Fibroblast of pulmonary artery (primary cell): ENCODE measurements at regions not wholly inside any gene's neighbourhood (a gene's known extent, or its start where the extent isn't known, plus 50 kb on each side); places are given as distances from the start of the nearest gene placed in this dataset.

Experiments
- DNase-seq: peaks from one replicate; pipeline ENCODE4 v3.0.0-alpha.2; 2010; ENCODE audit warnings: low read depth
- H3K4me3 ChIP-seq: replicated peaks from 2 replicates; pipeline ENCODE4 v1.5.1; 2011; ENCODE audit warnings: low read depth, mild to moderate bottlenecking, control low read depth, low read length, moderate library complexity
- TF ChIP-seq, protein P1 (sequence below): IDR thresholded peaks from 2 replicates; pipeline ENCODE4 v1.5.1; 2011; ENCODE audit warnings: mild to moderate bottlenecking, control low read depth, low read length, inconsistent platforms; ENCODE audit errors: missing control alignments

DNA sequence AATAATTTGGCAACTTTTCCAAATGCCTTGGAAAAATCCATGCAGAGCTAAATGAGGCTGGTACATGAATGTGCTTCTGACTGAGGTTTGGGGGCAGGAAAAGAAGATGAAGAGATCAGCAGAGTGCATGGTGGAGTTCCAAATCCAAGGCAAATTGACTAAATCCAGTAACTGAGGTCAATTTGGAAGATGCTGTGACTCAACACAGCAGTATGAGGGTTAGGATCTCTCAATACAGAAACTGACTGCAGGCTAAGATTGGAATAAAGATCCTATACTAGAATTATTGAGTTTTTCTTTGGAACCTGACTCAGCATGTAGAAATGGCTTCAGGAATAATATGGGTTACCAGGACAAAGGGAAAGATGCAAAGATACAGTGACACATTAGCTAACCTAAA lies 99.3 kb upstream of the FAT3 start:
- TF ChIP-seq, protein P1, sequence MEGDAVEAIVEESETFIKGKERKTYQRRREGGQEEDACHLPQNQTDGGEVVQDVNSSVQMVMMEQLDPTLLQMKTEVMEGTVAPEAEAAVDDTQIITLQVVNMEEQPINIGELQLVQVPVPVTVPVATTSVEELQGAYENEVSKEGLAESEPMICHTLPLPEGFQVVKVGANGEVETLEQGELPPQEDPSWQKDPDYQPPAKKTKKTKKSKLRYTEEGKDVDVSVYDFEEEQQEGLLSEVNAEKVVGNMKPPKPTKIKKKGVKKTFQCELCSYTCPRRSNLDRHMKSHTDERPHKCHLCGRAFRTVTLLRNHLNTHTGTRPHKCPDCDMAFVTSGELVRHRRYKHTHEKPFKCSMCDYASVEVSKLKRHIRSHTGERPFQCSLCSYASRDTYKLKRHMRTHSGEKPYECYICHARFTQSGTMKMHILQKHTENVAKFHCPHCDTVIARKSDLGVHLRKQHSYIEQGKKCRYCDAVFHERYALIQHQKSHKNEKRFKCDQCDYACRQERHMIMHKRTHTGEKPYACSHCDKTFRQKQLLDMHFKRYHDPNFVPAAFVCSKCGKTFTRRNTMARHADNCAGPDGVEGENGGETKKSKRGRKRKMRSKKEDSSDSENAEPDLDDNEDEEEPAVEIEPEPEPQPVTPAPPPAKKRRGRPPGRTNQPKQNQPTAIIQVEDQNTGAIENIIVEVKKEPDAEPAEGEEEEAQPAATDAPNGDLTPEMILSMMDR = no peak
- DNase-seq = no peak
- H3K4me3 ChIP-seq = no peak overlapping the region

DNA sequence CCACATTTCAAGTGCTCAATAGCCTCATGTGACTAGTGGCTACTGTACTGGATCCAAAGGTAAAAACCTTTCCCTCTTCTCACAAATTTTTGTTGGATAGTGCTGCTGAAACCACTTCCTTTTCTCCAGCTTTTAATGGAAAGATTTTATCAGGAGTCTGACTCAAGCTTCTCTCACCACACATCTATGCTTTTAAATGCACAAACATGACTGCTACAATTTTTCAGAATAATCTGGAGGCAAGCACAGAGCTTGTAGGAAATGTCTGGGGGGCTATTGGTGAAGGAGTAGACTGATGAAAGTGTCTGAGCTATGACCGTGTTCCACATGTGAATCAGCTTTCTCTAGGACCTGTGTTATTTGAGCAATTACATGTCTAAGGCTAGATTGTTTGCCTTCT lies 101.1 kb upstream of the FAT3 start:
- TF ChIP-seq, protein P1 = no peak
- DNase-seq = peak; percentile 50
- no peak overlapping the region for H3K4me3 ChIP-seq

DNA sequence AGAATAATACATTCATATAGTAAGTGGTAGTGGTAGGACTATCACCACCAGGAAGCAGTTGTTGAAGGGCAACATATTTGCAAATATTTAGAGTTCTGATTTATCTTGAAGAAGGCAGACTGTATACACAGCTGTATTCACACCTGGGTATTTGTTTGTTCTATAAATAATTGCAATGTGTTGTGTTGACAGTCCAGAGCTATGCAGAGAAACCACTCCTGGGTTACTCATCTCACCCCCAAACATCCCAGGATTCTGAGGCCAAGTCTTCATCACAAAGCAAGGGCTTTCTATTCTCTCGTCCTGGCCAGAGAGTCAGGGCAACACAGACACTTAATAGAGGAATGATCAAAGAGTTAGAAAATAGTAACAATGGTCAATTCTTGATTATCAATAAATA lies 102.1 kb upstream of the FAT3 start:
- no peak for DNase-seq
- TF ChIP-seq, protein P1 = no peak
- no peak overlapping the region for H3K4me3 ChIP-seq

DNA sequence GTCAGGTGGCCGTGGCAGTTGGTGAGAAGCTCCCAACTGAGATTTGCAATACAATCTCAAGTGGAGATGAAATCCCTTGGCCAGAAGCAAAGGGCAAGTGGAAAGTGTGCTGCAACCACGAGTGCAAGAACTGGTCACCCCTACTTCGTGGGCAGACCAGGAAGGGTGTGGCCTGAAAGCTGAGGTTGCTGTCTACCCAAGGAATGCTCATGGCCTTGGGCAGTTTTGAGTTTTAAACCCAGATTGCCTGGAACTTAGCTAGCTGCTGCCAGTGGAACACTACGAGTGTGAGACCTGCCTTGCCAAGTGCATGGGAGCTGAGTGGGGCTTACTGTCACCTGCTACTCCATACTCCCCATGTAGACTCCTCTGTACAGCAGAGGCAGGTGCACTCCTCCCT lies 113.3 kb upstream of the FAT3 start:
- no peak for DNase-seq
- TF ChIP-seq, protein P1 = no peak
- H3K4me3 ChIP-seq = no peak overlapping the region

DNA sequence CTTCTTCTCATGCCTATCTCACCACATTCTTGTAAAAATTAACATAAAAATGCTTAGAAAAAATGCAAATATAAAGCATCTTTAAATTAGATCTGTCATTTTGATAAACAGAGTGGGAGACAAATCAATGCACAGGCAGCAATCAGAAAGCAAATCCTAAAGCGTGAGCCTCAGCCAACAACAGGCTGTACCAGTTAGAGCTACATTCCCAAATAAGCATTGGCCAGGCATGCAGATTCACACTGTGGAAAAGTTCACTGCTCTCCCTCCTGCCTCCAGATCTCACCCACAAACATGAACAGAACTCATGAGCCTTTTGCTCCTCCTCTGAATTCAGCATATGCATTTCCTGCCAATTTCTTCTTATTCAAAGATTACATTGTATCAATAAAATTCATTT lies 115.2 kb upstream of the FAT3 start:
- no peak overlapping the region for H3K4me3 ChIP-seq
- TF ChIP-seq, protein P1 = no peak
- no peak for DNase-seq

DNA sequence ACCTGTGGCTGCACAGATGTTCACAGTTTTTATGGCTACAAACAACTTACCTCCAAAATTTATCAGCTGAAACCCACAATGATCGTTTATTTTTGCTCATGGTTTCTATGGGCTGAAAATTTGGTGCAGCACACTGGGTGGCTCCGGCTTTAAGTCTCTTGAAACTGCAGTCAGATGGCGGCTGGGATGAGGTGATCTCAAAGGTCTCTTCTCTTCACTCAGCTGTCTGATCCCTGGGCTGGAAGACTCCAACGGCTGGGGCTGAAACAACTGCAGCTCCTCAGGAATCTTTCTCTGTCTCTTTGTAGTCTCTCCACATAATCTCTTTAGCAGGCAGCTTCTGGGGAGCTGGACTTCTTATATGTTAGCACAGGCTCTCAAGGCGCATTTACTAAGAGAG lies 117.3 kb upstream of the FAT3 start:
- TF ChIP-seq, protein P1 = no peak

DNA sequence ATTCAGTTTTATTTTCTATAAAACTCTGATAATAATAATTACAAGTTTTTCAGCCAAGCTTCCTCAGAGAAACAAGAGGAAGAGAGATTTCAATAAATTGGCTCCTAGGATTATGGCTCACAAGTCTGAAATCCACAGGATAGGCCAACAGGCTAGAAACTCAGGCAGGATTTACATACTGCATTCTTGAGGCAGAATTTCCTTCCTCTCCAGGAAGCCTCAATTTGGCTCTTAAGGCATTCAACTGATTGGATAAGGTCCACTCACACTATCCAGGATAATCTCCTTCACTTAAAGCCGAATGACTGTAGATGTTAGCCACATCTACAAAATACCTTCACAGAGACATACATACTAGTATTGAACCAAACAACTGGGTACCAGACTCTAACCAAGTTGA lies 120.3 kb upstream of the FAT3 start:
- H3K4me3 ChIP-seq = no peak overlapping the region
- no peak for DNase-seq
- TF ChIP-seq, protein P1 = no peak

More for the DNA sequence above, 117.3 kb upstream of the FAT3 start:
- no peak overlapping the region for H3K4me3 ChIP-seq
- no peak for DNase-seq
